HG03045 (cell line): ENCODE measurements at regions not wholly inside any gene's neighbourhood (a gene's known extent, or its start where the extent isn't known, plus 50 kb on each side); places are given as distances from the start of the nearest gene placed in this dataset.

Experiments used
- ATAC-seq: cut with Tn5 transposase; IDR thresholded peaks from one replicate; pipeline ENCODE4 v1.9.1; 2021; ENCODE audit warnings: mild to moderate bottlenecking, moderate library complexity; ENCODE audit not compliant: unreplicated experiment

DNA sequence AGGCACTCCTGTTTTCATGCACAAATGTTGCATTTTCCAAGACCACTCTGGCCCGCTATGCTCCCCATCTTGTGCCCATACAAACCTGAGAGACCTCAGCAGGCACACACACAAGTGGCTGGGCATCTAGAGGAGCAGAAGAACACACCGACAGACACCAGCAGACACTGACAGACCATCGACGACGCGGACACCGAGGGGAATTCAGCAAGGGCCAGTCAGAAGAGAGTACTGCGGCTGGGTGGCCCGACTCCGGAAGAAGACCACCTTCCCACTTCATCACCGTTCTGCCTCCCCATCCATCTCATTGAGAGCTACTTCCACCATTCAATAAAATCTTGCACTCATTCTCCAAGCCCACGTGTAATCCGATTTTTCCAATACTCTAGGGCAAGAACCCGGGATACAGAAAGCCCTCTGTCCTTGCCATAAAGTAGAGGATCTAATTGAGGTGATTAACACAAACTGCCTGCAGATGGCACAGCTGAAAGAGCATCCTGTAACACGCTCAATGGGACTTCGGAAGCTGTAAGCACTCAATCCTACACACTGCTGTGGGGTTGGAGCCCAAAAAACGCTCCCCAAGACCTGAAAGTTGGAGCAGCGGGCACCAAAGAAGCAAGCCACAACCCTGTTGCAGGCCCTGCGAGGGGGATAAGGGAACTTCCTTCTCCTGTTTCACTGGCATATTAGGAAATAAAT, 780.9 kb downstream of the ARAP2 start:
- ATAC-seq, result no peak

DNA sequence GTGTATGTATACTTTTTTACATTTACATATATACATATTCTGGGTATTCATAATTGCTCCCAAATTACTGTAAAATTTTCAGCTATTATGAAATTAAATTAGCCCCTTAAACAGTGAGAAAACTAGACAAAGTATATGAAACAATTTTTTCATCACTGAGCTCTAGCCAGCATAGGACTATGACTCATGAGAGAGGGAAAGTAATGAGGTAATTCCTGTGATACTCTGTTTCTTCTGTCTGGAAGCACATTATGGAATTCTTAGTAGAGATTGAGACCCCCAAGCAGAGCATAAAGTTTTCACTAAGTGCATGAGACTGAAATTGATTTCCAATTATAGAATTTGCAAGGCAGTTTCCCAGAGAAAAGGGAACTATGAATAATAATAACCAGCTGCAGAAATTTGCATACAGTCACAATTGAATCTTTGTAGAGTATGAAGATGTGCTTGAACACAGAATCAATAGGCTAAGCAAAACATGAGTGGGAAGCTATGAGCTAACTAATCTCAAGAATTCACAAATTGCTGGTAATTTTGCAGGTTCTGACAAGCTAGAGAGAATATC, 779.3 kb downstream of the ARAP2 start:
- no peak for ATAC-seq

DNA sequence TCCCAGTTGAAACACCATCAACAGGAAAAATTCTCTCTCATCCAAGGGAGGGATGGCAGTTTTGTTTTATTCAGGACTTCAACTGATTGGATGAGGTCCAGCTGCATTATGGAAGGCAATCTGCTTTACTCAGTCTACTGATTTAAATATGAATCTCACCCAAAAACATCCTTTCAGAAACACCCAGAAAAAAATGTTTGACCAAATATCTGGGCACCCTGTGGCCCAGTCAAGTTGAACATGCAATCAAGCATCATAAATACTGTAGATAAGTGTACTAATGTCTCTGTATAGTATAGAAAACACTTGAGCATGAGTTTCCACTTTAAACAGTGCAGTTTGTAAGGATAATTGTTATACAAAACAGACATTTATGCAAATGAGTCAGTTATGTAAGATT, 753.2 kb downstream of the ARAP2 start:
- no peak for ATAC-seq

DNA sequence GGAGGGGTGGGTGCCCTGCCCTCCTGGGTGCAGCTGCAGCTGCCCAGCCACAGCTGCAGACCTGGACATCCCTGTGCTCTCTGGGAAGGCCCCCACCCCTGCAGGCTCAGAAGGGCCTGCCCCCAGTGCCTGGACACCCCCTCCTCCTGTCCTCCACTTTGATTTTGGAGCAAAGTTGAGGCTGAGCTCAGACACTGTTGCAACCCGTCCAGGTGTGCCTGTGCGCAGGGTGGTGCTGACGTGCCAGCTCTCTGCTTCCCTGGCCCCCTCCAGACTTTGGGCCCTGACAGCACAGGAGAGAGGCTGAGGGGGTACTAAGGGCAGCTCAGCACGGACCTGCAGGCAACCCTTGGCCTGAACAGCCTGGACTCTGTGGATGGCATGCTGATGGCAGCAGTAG, 750.3 kb downstream of the ARAP2 start:
- no peak for ATAC-seq

DNA sequence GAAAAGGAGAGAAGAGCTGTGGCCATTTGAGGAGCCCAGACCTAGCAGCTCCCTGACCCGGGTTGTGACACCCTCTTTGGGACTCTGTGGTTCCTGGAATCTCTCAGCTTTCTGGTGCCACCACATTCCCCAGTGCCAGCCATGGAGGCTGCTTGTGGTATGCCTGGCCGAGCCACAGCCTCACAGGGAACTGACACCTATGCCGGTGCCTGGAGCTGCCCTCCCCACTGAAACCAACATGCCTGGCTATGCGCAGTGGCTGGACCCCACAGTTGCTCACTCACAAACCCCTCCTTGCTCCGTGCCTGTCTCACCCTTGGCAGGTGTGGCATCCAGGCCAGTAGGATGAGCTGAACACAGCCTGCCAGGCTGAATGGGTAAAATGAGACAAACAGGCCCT, 749.4 kb downstream of the ARAP2 start:
- no peak for ATAC-seq

DNA sequence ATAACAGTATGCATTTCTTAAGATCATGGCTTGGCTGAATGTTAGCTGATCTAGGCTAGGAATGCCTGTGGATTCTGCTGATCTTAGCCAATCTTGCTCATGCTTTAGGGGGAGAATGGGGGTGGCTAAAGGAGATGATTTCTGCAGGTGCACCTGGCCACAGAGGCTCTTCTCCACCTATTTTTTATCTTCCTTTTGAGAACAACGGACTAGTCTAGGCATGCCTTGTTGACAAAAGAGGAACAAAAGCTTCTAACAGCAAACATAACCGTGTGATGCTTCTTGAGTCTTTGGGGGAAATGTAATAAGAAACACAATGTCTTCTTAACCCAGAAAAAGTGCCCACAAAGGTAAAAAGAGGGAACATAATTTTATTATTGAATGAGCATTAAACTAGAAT, 743.5 kb downstream of the ARAP2 start:
- no peak for ATAC-seq

DNA sequence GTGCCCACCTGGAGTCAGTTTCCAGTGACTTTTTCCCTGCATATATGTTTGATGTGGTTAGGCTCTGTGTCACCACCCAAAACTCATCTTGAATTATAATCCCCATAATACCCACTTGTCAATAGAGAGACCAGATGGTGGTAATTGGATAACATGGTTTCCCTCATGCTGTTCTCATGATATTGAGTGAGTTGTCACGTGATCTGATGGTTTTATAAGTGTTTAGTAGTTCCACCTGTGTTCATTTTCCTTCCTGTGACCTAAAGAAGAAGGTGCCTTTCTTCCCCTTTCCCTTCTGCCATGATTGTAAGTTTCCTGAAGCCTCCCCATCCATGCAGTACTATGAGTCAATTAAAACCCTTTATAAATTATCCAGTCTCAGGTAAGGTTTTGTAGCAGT, 740.9 kb downstream of the ARAP2 start:
- no peak for ATAC-seq

DNA sequence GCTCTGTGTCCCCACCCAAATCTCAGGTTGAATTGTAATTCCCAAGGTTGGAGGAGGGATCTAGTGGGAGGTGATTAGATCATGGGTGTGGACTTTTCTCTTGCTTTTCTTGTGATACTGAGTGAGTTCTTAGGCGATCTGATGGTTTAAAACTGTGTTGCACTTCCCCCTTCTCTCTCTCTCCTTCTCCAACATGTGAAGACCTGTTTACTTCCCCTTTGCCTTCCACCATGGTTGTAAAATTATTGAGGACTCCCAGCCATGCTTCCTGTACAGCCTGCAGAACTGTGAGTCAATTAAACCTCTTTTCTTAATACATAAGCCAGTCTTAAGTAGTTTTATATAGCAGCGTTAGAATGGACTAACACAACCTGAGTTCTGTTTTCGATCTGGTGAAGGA, 738.2 kb downstream of the ARAP2 start:
- ATAC-seq, result no peak

DNA sequence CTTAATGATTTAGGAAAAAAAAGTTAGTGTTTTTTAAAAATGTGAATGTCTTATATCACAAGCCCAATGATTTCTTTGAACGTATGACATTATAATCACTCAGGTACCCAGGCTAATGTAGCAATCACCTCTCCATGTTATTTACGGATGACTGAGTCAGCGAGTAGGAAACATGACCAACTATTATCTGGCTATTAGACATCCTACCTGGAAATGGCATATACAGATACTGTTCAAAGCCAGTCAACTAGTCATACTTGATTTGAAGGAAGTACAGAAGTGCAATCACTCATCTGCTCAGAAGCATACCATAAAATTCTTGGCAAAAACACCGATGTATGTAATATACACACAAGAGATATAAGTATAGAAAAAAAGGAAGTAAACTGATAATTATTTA, 732.5 kb downstream of the ARAP2 start:
- ATAC-seq, result no peak

DNA sequence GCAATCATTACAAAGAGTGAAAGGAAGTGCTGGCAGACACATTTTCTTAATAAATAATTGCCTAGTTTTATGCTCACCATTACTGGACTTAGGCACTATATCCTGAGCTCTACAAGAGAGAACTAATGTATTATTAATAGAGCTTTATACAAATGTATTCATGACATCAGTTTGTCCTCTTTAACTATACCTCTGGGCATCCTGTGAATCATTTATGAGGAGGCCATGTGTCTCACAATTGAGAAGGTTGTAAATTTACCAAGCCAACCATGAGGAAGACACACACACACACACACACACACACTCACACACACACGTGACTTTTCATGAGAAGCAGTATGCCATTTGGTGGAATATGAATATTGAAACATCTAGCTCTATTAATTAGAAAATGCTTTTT, 728.2 kb downstream of the ARAP2 start:
- ATAC-seq, result no peak

DNA sequence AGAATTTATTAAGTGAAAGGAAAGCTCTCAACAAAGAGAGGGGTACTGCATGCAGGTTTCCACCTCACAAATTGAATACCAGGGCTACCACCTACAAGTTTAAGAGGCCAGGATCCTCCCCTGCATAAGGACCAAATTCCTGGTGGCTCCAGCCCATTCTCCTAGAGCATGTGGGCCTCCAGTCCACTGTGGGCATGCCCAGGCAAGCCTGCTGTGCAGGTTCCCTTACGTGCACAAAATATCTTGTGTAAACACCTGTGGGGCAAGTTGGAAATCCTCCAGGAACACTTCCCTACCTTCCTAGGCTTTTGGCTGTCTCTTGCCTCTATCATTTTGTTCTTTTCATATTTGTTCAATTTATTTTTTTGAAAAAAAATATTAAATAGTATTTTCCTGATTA, 724.3 kb downstream of the ARAP2 start:
- no peak for ATAC-seq

DNA sequence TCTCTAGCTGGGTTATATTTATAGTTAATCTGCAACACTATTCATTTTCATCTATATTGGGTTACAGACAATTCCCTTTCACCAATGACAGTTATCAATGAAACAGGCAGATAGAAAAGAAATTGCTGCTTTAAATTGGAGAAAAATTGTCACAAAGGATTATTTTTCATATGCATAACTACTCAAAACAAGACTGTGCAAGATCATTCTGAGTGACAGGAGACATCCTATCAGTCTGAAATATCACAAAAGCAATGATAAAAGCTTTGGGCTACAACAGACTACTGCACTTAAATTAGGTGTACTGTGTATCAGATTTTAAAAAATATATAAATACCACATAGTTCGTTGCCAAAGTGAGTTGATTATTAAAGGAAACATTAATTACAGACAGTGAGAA, 722.6 kb downstream of the ARAP2 start:
- ATAC-seq, result no peak

DNA sequence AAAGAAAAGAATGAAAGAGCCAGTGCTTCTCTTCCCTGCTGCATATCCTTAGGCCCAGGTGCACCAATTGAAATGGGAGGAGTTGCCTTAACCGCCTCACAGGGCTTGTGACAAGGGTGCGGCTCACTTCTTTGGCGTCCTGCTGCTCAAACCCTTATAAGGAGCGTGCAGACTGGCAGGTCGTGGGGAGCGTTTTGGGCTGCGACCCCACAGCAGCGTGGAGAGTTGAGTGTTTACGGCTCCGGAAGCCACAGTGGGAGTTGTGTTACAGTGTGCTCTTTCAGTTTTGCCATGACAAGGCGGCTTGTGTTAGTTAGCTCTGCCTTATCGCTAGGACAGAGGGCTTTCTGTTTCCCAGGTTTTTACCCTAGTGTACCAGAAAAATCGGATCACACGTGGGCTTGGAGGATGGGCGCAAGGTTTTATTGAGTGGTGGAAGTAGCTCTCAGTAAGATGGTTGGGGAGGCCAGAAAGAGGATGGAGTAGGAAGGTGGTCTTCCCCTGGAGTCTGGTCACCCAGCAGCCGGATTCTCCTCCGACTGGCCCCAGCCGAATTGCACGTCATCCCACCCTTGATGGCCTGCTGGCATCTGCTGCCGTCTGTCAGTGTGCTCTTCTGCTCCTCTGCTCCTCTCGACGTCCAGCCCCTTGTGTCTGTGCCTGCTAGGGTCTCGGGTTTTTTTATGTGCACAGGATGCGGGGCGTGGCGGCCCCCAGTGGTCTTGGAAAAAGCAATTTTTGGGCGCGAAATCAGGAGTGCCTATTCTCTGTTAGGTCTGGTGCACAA, 718.9 kb downstream of the ARAP2 start:
- ATAC-seq, result no peak

DNA sequence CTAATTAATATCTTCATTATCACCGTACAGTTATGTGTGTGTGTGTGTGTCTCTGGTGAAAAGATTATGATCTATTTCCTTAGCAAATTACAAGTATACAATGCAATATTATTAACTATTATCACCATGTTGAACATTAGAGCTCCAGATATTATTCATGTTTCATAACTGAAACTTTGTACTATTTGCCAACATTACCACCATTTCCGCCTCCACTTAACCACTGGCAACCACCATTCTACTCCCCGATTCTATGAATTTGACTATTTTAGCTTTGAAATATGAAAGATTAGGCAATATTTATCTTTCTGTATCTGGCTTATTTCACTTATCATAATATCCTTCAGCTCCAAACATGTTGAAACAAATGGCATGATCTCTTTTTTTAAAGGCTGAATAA, 717.9 kb downstream of the ARAP2 start:
- ATAC-seq, result no peak

DNA sequence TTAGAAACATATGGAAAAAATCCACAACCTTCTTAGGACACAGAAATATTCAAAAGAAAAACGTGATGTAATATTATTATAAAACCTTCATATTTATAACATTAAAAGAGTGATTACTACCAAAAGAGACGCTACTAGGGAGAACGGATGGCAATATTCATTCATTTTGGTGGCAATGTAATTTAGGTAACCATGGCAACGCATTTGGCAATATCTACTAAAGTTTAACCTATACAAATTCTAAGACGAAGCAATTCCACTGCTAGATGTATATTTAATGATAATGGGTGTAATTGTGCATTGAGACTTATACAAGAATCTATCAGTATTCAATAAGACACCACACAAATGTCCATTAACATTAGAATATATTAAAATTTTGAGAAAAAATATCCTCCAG, 709.4 kb downstream of the ARAP2 start:
- ATAC-seq, result no peak

DNA sequence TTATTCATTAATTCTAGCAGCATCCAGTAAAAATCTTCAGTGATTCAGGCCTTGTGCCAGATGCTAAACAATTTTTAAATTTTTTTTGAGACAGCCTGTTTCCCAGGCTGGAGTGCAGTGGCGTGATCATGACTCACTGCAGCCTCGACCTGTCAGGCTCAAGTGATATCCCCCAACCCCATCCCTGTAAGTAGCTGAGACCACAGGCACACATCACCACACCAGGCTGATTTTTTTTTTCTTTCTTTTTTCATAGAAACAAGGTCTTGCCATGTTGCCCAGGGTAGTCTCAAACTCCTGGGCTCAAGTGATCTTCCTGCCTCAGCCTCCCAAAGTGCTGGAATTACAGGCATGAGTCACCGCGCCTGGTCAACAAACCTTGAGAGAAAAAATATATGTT, 705.5 kb downstream of the ARAP2 start:
- ATAC-seq, result no peak

DNA sequence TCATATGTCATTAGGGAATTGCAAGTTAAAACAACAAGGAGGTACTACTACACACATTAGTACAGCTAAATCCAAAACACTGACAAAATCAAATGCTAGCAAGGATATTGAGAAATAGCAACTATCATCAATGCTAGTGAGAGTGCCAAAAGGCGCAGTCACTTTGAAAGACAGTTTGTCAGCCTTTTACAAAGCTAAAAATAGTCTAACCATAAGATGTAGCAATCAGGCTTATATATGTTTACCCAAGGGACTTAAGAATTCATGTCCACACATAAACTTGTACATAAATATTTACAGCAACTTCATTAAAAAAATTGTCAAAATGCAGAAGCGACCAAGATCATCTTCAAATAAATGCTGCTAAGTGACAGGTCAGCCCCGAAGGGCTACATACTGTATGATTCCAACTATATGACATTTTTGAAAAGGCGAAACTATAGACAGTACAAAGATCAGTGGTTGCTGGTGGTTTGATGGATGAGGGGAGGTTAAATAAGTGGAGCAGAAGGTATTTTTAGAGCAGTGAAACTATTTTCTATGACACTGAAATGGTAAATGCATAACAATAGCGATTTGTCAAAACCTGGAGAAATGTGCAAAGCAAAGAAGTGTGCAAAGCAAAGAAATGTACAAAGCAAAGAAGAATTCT, 704.8 kb downstream of the ARAP2 start:
- no peak for ATAC-seq

DNA sequence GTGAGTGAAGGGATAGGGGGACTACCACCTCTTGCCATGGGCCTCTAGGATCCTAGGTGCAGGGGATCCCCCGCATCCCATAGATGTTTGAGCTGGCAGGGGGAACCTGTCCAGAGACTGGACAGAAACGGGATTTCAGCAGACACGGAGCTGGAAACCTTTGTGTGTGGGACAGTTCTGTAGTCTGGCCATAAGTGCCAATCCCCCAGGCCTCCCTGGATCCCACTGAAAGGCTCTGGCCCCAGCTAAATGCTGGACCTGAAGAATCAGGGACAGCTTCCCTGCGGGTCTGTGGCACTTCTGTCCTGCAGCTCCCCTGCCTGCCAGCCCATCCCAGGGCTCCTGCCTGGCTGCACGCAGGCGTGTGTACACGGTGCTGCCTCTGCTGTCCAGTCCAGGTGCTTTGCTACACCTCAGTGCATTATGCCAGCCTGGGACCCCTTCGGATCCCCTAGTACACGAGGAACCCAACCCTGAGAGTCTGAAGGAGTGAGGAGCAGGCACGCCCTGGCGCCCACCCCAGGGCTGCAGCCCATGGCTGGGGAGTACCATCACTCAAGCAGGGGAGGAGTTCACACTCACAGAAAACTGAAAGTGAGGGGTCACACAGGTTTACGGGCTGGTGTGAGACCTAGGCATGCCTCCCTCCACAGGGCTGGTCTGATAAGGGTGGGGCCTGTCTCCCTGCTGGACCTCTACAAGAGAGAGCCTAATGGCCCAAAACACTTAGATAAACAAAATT, 703.0 kb downstream of the ARAP2 start:
- ATAC-seq, result no peak

DNA sequence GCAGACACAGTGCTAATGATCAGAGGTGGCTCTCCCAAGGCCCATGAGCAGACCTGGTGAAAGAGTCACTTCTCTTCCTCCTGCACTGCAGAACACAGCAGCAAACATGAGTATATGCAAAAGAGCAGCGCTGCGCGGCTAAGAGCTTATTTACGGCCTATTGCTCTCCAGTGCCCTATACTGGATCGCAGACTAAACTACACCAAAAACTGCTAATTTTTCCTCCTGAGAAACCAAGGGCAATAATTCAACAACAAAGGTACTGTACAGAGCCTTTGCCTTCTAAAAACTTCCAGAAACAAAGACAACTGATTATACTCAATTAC, 702.5 kb downstream of the ARAP2 start:
- ATAC-seq, result no peak

DNA sequence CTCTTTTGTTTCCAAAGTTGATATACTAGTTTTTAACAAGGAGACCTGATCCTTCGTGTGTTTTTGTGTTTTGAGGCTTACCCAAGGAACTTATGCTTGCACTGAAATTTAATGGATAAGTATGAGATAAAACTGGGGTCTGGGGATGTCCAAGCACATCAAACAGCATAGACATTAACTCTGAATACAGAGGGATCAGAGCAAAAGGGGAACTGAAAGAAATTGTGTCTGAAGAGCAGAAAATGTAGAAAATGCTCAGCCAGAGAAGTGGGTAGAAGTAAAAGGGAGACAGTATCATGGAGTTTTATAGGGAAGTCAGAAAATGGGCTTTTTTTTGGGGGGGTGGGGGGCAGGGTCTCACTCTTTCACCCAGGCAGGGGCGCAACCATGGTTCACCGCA, 695.4 kb downstream of the ARAP2 start:
- no peak for ATAC-seq

DNA sequence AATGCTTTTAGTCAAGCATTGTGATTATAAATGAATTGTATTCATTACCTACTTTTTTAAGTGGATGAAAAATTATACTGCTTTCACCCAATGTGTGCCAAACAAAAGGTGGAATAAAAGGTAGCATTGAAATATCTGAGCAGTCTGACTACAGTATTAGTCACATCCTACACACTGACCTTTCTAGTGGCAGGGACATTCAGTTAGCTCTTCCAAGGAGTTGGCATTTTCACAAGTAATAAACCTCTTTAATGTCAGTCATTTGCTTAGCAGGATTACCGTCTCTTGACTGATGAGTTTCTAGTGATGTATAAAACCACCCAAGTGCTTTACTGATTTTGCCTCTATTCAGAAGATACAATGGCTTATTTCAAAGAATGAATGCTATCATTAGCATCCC, 687.9 kb downstream of the ARAP2 start:
- no peak for ATAC-seq
